ENCODE measurements at regions not wholly inside any gene's neighbourhood (a gene's known extent, or its start where the extent isn't known, plus 50 kb on each side); places are given as distances from the start of the nearest gene placed in this dataset.

DNA sequence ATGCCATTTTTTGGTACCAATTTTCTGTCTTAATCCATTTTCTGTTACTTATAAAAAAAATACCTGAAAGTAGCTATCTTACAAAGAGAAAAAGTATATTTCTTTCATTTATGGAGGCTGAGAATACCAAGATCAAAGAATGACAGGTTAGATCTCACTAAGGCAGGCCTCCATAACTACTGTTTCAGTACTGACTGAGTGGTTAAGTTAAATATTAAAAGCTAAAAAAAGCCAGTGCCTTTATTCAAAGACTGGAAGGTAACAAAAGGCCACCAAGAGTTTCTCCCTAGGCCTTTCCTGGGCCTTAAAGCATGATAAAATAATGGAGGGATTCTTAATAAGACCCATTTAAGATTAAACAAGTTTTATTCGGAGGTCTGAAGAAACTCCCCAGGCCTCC is 687.7 kb upstream of the ADGRL4 start:
- Histone ChIP-seq H3K27ac (ENCODE audit: low read depth, low read length) (no peak overlapping the region), H3K9ac (ENCODE audit: low read length) (no peak overlapping the region), H3F3A (ENCODE audit: insufficient read depth) (no peaks in the 10 kb centered on the region), H3K79me2 (ENCODE audit: insufficient read depth, low read length) (no peaks in the 10 kb centered on the region), H3K4me3 (ENCODE audit: insufficient read depth, low read length, poor library complexity, severe bottlenecking) (no peak overlapping the region), H3K27me3 (ENCODE audit: low read length) (no peaks in the 10 kb centered on the region), H2AFZ (ENCODE audit: low read depth, low read length, severe bottlenecking) (no peak overlapping the region), H3K9me2 (replicated peaks; ENCODE audit: insufficient read depth, low read length) (no peaks in the 10 kb centered on the region), H4K20me1 (ENCODE audit: low read depth, low read length) (no peaks in the 10 kb centered on the region), H3K9me3 (ENCODE audit: insufficient read depth, low read length) (no peaks in the 10 kb centered on the region), H3K36me3 (ENCODE audit: low read length) (no peaks in the 10 kb centered on the region), H3K4me2 (ENCODE audit: low read depth, low read length, poor library complexity, severe bottlenecking) (no peak overlapping the region)
- TF ChIP-seq EZH2phosphoT487 (conservative IDR thresholded peaks at IDR 0.05; ENCODE audit: low read length) = no peak

DNA sequence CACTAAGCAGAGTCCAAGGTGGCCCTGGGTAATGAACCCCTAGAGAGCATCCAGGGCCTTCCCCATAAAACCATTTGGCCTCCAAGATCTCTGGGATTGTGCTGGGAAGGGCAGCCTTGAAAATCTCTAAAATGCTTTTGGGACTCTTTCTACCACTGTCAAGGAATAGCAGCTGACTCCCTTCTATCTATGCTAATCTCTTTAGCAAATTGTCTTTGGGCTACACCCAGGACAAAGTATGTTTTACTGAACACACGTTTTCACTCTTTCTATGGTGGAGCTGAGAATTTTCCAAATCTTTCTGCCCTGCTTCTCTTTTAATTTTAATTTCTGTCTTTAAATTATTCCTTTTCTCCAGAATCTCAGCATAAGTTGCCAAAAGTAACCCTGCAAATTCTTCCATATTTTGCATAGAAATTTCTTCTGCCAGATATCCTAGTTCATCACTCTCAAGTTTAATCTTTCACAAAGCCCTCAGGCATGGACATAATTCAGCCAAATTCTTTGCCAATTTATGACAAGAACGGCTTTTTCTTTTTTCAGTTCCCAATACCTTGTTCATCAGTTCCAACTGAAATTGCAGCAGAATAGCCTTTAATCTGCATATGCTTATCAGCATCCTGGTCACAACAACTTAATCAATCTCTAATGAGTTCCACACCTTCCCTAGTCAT is 687.0 kb upstream of the ADGRL4 start:
- TF ChIP-seq, protein P1, sequence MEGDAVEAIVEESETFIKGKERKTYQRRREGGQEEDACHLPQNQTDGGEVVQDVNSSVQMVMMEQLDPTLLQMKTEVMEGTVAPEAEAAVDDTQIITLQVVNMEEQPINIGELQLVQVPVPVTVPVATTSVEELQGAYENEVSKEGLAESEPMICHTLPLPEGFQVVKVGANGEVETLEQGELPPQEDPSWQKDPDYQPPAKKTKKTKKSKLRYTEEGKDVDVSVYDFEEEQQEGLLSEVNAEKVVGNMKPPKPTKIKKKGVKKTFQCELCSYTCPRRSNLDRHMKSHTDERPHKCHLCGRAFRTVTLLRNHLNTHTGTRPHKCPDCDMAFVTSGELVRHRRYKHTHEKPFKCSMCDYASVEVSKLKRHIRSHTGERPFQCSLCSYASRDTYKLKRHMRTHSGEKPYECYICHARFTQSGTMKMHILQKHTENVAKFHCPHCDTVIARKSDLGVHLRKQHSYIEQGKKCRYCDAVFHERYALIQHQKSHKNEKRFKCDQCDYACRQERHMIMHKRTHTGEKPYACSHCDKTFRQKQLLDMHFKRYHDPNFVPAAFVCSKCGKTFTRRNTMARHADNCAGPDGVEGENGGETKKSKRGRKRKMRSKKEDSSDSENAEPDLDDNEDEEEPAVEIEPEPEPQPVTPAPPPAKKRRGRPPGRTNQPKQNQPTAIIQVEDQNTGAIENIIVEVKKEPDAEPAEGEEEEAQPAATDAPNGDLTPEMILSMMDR (IDR thresholded peaks at IDR 0.05; ENCODE audit: insufficient read depth, low read length, poor library complexity, severe bottlenecking) = no peak
- no peak for TF ChIP-seq EZH2phosphoT487 (conservative IDR thresholded peaks at IDR 0.05; ENCODE audit: low read length)
- Histone ChIP-seq H3K27ac (ENCODE audit: low read depth, low read length) (no peak overlapping the region), H3K79me2 (ENCODE audit: insufficient read depth, low read length) (no peaks in the 10 kb centered on the region), H4K20me1 (ENCODE audit: low read depth, low read length) (no peaks in the 10 kb centered on the region), H3K27me3 (ENCODE audit: low read length) (no peaks in the 10 kb centered on the region), H3K4me2 (ENCODE audit: low read depth, low read length, poor library complexity, severe bottlenecking) (no peak overlapping the region), H3F3A (ENCODE audit: insufficient read depth) (no peaks in the 10 kb centered on the region), H2AFZ (ENCODE audit: low read depth, low read length, severe bottlenecking) (no peak overlapping the region), H3K9ac (ENCODE audit: low read length) (no peak overlapping the region), H3K9me2 (replicated peaks; ENCODE audit: insufficient read depth, low read length) (no peaks in the 10 kb centered on the region), H3K36me3 (ENCODE audit: low read length) (no peaks in the 10 kb centered on the region), H3K9me3 (ENCODE audit: insufficient read depth, low read length) (no peaks in the 10 kb centered on the region), H3K4me3 (ENCODE audit: insufficient read depth, low read length, poor library complexity, severe bottlenecking) (no peak overlapping the region)

DNA sequence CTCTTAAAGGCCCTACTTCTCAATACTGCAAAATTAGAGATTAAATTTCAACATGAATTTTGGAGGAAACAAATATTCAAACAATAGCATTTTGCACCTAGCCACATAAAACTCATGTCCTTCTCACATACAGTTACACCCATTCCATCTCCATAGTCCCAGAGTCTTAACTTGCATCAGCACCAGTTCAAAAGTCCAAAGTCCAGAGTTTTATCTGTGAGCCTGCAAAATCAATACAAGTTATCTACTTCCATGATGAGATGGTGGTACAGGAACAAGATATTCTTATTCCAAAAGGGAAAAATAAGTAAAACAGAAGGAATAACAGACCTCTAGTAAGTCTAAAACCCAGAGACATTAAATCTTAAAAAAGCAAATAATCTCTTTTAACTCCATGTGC is 686.0 kb upstream of the ADGRL4 start:
- Histone ChIP-seq H2AFZ (ENCODE audit: low read depth, low read length, severe bottlenecking) (no peak overlapping the region), H3K27me3 (ENCODE audit: low read length) (no peaks in the 10 kb centered on the region), H3K9me2 (replicated peaks; ENCODE audit: insufficient read depth, low read length) (no peaks in the 10 kb centered on the region), H3K9ac (ENCODE audit: low read length) (no peak overlapping the region), H3K9me3 (ENCODE audit: insufficient read depth, low read length) (no peaks in the 10 kb centered on the region), H3F3A (ENCODE audit: insufficient read depth) (no peaks in the 10 kb centered on the region), H3K79me2 (ENCODE audit: insufficient read depth, low read length) (no peaks in the 10 kb centered on the region), H4K20me1 (ENCODE audit: low read depth, low read length) (no peaks in the 10 kb centered on the region), H3K27ac (ENCODE audit: low read depth, low read length) (no peak overlapping the region), H3K36me3 (ENCODE audit: low read length) (no peaks in the 10 kb centered on the region), H3K4me3 (ENCODE audit: insufficient read depth, low read length, poor library complexity, severe bottlenecking) (no peak overlapping the region), H3K4me2 (ENCODE audit: low read depth, low read length, poor library complexity, severe bottlenecking) (no peak overlapping the region)
- TF ChIP-seq EZH2phosphoT487 (conservative IDR thresholded peaks at IDR 0.05; ENCODE audit: low read length) = no peak
- TF ChIP-seq, protein P1 (IDR thresholded peaks at IDR 0.05; ENCODE audit: insufficient read depth, low read length, poor library complexity, severe bottlenecking) = no peak

DNA sequence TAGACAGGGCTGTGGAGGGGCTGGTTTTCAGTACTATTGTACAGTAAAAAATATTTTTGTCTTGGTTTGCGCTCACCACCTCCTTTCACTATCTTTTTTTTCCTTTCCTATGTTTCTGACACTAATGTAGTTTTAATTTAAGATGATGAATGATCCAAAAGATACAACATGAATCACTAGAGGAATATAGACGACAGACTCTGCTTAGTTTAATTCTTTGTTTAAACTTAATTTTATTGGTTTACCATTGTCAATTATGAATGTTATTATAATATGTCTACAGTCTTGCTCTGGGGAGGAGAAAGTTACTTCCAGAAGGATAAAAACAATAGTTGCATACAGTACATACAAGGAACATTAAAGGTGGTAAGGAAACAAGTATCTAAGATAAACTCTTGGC is 682.4 kb upstream of the ADGRL4 start:
- Histone ChIP-seq H3K9me2 (replicated peaks; ENCODE audit: insufficient read depth, low read length) (no peaks in the 10 kb centered on the region), H3K4me2 (ENCODE audit: low read depth, low read length, poor library complexity, severe bottlenecking) (no peak overlapping the region), H3K27ac (ENCODE audit: low read depth, low read length) (no peak overlapping the region), H2AFZ (ENCODE audit: low read depth, low read length, severe bottlenecking) (peak overlapping the region; percentile 5), H3K9me3 (ENCODE audit: insufficient read depth, low read length) (no peaks in the 10 kb centered on the region), H3K36me3 (ENCODE audit: low read length) (no peaks in the 10 kb centered on the region), H3K27me3 (ENCODE audit: low read length) (no peaks in the 10 kb centered on the region), H3F3A (ENCODE audit: insufficient read depth) (no peaks in the 10 kb centered on the region), H3K9ac (ENCODE audit: low read length) (no peak overlapping the region), H3K4me3 (ENCODE audit: insufficient read depth, low read length, poor library complexity, severe bottlenecking) (no peak overlapping the region), H3K79me2 (ENCODE audit: insufficient read depth, low read length) (no peaks in the 10 kb centered on the region), H4K20me1 (ENCODE audit: low read depth, low read length) (no peaks in the 10 kb centered on the region)
- no peak for TF ChIP-seq EZH2phosphoT487 (conservative IDR thresholded peaks at IDR 0.05; ENCODE audit: low read length)
- TF ChIP-seq, protein P1 (IDR thresholded peaks at IDR 0.05; ENCODE audit: insufficient read depth, low read length, poor library complexity, severe bottlenecking) = no peak

All from SU-DHL-6 (cell line).